Testis (tissue), 2 donors: ENCODE measurements at regions not wholly inside any gene's neighbourhood (a gene's known extent, or its start where the extent isn't known, plus 50 kb on each side); places are given as distances from the start of the nearest gene placed in this dataset.

ENCODE experiments used
- DNase-seq: peaks from one replicate; pipeline ENCODE4 v3.0.0-alpha.2; 2019
- H3K27ac ChIP-seq, 2 donors: fragments of 200-600 bp; sonication (generic); one replicate each; pipeline ENCODE4 v1.5.1; 2019
- H3K27me3 ChIP-seq: fragments of 200-600 bp; sonication (generic); one replicate; pipeline ENCODE4 v1.5.1; 2019
- H3K36me3 ChIP-seq: fragments of 200-600 bp; sonication (generic); one replicate; pipeline ENCODE4 v1.5.1; 2017; ENCODE audit warnings: low read depth; ENCODE audit errors: missing control alignments
- H3K4me1 ChIP-seq: fragments of 200-600 bp; sonication (generic); one replicate; pipeline ENCODE4 v1.5.1; 2019
- H3K4me3 ChIP-seq, 2 donors: fragments of 200-600 bp; sonication (generic); one replicate each; pipeline ENCODE4 v1.5.1; 2017 to 2019
- H3K9me3 ChIP-seq: fragments of 200-600 bp; sonication (generic); one replicate; pipeline ENCODE4 v1.5.1; 2017
- POLR2A ChIP-seq: fragments of 450-650 bp; IDR thresholded peaks from one replicate; pipeline ENCODE4 v1.6.1; 2017; ENCODE audit warnings: antibody characterized with exemption, mild to moderate bottlenecking, moderate library complexity
- WGBS, 2 donors: methylation state at CpG; one replicate each; pipeline ENCODE4 v1.1.5; 2018; 5-methylcytosine and 5-hydroxymethylcytosine counted together
- intact Hi-C: fragments of 100-400 bp; cut with DNase I; formaldehyde crosslinking; loops from one replicate; pipeline ENCODE4 v1.15.1; 2023; ENCODE audit warnings: low total_unique reads
- TF ChIP-seq, protein P1 (sequence below), 3 experiments: fragments of 450-650 bp in 2 of 3; fragments of 200-600 bp in 1 of 3; sonication (generic) in 1 of 3; IDR thresholded peaks; one replicate each; pipeline ENCODE4 v1.5.1; 2016 to 2019; ENCODE audit warnings: antibody characterized with exemption in 3 of 3, mild to moderate bottlenecking in 2 of 3, moderate library complexity in 1 of 3

DNA sequence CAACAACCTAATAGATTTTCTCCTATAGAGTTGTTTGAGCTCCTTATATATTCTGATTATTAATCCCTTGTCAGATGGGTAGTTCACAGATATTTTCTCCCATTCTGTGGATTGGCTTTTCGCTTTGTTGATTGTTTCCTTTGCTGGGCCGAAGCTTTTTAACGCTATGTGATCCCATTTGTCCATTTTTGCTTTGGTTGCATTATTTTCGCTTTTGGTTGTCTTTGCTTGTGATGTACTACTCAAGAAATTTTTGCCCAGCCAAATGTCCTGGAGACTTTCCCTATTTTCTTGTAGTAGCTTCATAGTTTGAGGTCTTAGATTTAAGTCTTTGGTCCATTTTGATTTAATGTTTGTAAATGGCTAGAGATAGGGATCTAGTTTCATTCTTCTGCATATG lies 258.4 kb upstream of the FAR2 start:
- TF ChIP-seq, protein P1, sequence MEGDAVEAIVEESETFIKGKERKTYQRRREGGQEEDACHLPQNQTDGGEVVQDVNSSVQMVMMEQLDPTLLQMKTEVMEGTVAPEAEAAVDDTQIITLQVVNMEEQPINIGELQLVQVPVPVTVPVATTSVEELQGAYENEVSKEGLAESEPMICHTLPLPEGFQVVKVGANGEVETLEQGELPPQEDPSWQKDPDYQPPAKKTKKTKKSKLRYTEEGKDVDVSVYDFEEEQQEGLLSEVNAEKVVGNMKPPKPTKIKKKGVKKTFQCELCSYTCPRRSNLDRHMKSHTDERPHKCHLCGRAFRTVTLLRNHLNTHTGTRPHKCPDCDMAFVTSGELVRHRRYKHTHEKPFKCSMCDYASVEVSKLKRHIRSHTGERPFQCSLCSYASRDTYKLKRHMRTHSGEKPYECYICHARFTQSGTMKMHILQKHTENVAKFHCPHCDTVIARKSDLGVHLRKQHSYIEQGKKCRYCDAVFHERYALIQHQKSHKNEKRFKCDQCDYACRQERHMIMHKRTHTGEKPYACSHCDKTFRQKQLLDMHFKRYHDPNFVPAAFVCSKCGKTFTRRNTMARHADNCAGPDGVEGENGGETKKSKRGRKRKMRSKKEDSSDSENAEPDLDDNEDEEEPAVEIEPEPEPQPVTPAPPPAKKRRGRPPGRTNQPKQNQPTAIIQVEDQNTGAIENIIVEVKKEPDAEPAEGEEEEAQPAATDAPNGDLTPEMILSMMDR (IDR thresholded peaks at IDR 0.05): no peak
- no peak for TF ChIP-seq POLR2A
- Histone ChIP-seq H3K4me1 (no peaks in the 10 kb centered on the region), H3K27ac (no peak overlapping the region), H3K4me3 (no peak overlapping the region), H3K36me3 (no peaks in the 10 kb centered on the region), H3K27me3 (no peaks in the 10 kb centered on the region), H3K9me3 (no peaks in the 10 kb centered on the region)
- intact Hi-C loops: no loop called here
- DNase-seq: no peak
- WGBS, 2 donors: 88 to 97% methylated on average over 4 of the region's 4 CpGs

DNA sequence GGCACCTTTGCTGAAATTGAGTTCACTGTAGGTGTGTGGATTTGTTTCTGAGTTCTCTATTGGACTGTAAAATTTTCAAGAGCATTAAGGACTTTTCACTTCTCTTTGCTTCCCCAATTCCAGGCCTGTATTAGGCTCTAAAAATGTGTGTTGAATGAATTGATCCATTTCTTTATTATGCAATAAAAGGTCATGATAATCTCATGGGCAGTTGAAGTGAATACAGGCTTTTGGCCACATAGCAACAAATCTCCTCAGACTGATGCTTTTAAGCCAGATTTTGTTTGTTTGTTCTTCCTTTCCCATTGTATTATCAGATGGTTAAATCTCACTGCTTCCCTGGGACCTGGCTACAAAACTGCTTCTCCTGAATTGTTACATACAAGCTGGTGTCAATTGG lies 258.0 kb upstream of the FAR2 start:
- TF ChIP-seq POLR2A: no peak
- TF ChIP-seq, protein P1 (IDR thresholded peaks at IDR 0.05): no peak
- H3K9me3 ChIP-seq: no peaks in the 10 kb centered on the region
- H3K27ac ChIP-seq: no peak overlapping the region
- no peaks in the 10 kb centered on the region for H3K36me3 ChIP-seq
- no peaks in the 10 kb centered on the region for H3K27me3 ChIP-seq
- intact Hi-C loops: no loop called here
- no peaks in the 10 kb centered on the region for H3K4me1 ChIP-seq
- DNase-seq: no peak
- H3K4me3 ChIP-seq: no peak overlapping the region

DNA sequence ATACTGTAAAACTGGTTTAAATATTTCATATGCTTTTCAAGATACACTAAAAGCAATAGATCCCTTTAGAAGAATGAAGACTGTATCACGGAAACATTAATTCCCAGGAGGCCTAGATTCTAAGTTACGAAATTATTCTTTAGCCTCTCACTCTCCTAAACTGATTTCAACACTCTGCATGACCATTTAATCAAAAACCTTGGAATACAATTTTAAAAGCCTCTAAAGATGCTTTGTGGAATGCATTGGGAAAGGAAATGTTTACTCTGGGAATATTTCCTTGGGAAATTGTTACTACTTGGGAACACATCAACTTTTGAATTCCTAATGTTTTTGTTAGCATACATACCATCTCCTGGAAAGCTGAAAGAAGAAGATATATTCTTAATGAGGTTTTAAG lies 255.7 kb upstream of the FAR2 start:
- Histone ChIP-seq H3K36me3 (no peaks in the 10 kb centered on the region), H3K4me1 (no peaks in the 10 kb centered on the region), H3K4me3 (no peak overlapping the region), H3K9me3 (no peaks in the 10 kb centered on the region), H3K27ac (no peak overlapping the region), H3K27me3 (no peaks in the 10 kb centered on the region)
- intact Hi-C loops: no loop called here
- no peak for DNase-seq
- WGBS, 2 donors: 47 to 62% methylated on average over 2 of the region's 2 CpGs
- TF ChIP-seq, protein P1 (IDR thresholded peaks at IDR 0.05): no peak
- TF ChIP-seq POLR2A: no peak

DNA sequence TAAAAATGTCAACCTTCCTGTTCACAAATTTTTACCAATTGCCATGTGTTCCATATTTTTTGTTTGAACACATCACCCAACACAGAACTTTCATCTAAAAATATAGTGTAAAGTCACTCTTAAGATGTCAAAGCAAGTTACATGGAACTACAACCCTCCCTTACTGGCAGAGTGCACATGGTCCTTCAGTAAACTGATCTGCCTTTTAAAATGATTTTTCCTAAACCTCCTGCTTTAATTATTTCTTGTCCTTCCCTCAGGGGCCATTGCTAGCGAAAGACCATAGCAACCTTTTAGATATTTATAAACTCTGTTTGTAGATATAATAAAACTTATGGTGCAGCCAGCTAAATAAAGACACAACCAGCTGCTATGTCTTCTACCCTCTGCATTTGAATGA lies 255.2 kb upstream of the FAR2 start:
- no peak overlapping the region for H3K4me3 ChIP-seq
- 52 to 76% methylated on average over 1 of the region's 1 CpG for WGBS, 2 donors
- DNase-seq: no peak
- H3K27me3 ChIP-seq: no peaks in the 10 kb centered on the region
- no peaks in the 10 kb centered on the region for H3K9me3 ChIP-seq
- intact Hi-C loops: no loop called here
- TF ChIP-seq, protein P1 (IDR thresholded peaks at IDR 0.05): no peak
- TF ChIP-seq POLR2A: no peak
- H3K27ac ChIP-seq: no peak overlapping the region
- no peaks in the 10 kb centered on the region for H3K36me3 ChIP-seq
- no peaks in the 10 kb centered on the region for H3K4me1 ChIP-seq

DNA sequence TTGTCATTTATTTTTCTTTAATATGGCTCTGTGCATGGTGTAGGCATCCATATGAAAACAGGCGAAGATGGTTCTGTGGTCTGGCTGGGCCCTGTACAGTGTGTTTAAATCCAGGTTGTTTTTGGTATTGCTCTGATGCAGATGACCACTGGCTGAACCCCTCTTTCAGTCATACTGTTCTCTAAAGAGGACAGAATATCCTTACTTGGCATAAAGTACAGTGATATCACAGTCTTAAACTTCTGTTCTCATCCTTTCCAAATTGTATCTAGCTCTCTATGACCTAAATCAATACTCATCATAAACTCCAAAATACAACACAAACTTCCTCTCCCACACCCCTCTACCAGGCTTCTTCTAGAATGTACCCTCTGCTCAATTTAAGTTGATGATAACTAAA lies 252.7 kb upstream of the FAR2 start:
- no peak overlapping the region for H3K27ac ChIP-seq
- intact Hi-C loops: no loop called here
- no peak overlapping the region for H3K4me3 ChIP-seq
- no peaks in the 10 kb centered on the region for H3K36me3 ChIP-seq
- no peaks in the 10 kb centered on the region for H3K9me3 ChIP-seq
- H3K27me3 ChIP-seq: no peaks in the 10 kb centered on the region
- no peak for TF ChIP-seq POLR2A
- TF ChIP-seq, protein P1 (IDR thresholded peaks at IDR 0.05): no peak
- 73 to 91% methylated on average over 1 of the region's 1 CpG for WGBS, 2 donors
- no peaks in the 10 kb centered on the region for H3K4me1 ChIP-seq
- no peak for DNase-seq
